ENCODE measurements at regions not wholly inside any gene's neighbourhood (a gene's known extent, or its start where the extent isn't known, plus 50 kb on each side); places are given as distances from the start of the nearest gene placed in this dataset.

DNA sequence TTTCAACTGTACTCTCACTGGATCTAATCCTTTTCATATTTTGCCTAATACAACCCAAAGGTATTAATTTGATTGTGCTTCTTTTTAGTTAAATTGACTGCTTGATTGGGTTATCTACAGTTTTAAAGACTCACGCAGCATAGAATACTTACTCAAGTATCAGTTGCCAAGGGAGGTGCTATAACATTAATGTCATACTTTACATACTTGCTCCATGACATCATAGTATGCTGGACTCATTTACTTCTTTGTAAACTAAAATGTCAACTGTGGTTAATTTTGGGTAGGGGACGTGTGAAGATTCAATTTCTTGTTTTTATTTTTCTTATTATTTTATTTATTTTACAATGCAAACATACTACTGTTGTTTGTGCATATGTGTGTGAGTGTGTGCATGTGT is 716.2 kb upstream of the VRK2 start:
- TF ChIP-seq, protein P1, sequence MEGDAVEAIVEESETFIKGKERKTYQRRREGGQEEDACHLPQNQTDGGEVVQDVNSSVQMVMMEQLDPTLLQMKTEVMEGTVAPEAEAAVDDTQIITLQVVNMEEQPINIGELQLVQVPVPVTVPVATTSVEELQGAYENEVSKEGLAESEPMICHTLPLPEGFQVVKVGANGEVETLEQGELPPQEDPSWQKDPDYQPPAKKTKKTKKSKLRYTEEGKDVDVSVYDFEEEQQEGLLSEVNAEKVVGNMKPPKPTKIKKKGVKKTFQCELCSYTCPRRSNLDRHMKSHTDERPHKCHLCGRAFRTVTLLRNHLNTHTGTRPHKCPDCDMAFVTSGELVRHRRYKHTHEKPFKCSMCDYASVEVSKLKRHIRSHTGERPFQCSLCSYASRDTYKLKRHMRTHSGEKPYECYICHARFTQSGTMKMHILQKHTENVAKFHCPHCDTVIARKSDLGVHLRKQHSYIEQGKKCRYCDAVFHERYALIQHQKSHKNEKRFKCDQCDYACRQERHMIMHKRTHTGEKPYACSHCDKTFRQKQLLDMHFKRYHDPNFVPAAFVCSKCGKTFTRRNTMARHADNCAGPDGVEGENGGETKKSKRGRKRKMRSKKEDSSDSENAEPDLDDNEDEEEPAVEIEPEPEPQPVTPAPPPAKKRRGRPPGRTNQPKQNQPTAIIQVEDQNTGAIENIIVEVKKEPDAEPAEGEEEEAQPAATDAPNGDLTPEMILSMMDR (IDR thresholded peaks at IDR 0.05): no peak
- TF ChIP-seq SIN3A (IDR thresholded peaks at IDR 0.05; ENCODE audit: borderline replicate concordance, low read depth, low read length): no peak
- no peak for TF ChIP-seq EZH2phosphoT487 (IDR thresholded peaks at IDR 0.05; ENCODE audit: borderline replicate concordance, low read depth)
- TF ChIP-seq GABPA (IDR thresholded peaks at IDR 0.05; ENCODE audit: low read depth): no peak
- no peak for TF ChIP-seq SMC3 (IDR thresholded peaks at IDR 0.05; ENCODE audit: low read depth, low read length)
- TF ChIP-seq POLR2AphosphoS5 (IDR thresholded peaks at IDR 0.05; ENCODE audit: low read depth, low read length): no peak
- no peak for TF ChIP-seq ELF1 (IDR thresholded peaks at IDR 0.05)
- no peak for TF ChIP-seq FOXM1 (IDR thresholded peaks at IDR 0.05; ENCODE audit: low read depth)
- no peak for TF ChIP-seq RXRA (IDR thresholded peaks at IDR 0.05; ENCODE audit: borderline replicate concordance, low read depth)
- TF ChIP-seq, protein P2, sequence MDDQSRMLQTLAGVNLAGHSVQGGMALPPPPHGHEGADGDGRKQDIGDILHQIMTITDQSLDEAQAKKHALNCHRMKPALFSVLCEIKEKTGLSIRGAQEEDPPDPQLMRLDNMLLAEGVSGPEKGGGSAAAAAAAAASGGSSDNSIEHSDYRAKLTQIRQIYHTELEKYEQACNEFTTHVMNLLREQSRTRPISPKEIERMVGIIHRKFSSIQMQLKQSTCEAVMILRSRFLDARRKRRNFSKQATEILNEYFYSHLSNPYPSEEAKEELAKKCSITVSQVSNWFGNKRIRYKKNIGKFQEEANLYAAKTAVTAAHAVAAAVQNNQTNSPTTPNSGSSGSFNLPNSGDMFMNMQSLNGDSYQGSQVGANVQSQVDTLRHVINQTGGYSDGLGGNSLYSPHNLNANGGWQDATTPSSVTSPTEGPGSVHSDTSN (IDR thresholded peaks at IDR 0.05): no peak
- TF ChIP-seq, protein P3, sequence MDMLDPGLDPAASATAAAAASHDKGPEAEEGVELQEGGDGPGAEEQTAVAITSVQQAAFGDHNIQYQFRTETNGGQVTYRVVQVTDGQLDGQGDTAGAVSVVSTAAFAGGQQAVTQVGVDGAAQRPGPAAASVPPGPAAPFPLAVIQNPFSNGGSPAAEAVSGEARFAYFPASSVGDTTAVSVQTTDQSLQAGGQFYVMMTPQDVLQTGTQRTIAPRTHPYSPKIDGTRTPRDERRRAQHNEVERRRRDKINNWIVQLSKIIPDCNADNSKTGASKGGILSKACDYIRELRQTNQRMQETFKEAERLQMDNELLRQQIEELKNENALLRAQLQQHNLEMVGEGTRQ (IDR thresholded peaks at IDR 0.05; ENCODE audit: borderline replicate concordance, low read depth, low read length): no peak
- TF ChIP-seq NRF1 (IDR thresholded peaks at IDR 0.05; ENCODE audit: low read depth, low read length): no peak
